DOHH2 (cell line): ENCODE measurements at regions not wholly inside any gene's neighbourhood (a gene's known extent, or its start where the extent isn't known, plus 50 kb on each side); places are given as distances from the start of the nearest gene placed in this dataset.
"Not testable (repeated sequence)": the region's sequence is repeated elsewhere in the genome, so short reads cannot be mapped to it uniquely, and the experiment has no call there.

Experiments
- H3F3A ChIP-seq: fragments of 200-600 bp; sonication (generic), shearing (Covaris generic); 2 replicates; pipeline ENCODE4 v1.6.0; 2016; ENCODE audit warnings: antibody characterized with exemption, mild to moderate bottlenecking; ENCODE audit not compliant: control insufficient read depth, insufficient read depth
- H3K27ac ChIP-seq: fragments of 200-600 bp; sonication (generic); 2 replicates; pipeline ENCODE4 v1.5.1; 2014; ENCODE audit warnings: low read depth, mild to moderate bottlenecking, low read length, moderate library complexity
- H3K27me3 ChIP-seq: fragments of 200-600 bp; sonication (generic); 2 replicates; pipeline ENCODE4 v1.6.1; 2014; ENCODE audit warnings: mild to moderate bottlenecking, low read length, mixed read lengths; ENCODE audit not compliant: control insufficient read depth
- H3K36me3 ChIP-seq: fragments of 200-600 bp; sonication (generic); 2 replicates; pipeline ENCODE4 v1.6.1; 2014; ENCODE audit warnings: mild to moderate bottlenecking, low read length, moderate library complexity, mixed read lengths; ENCODE audit not compliant: control insufficient read depth
- H3K4me1 ChIP-seq: fragments of 200-600 bp; sonication (generic); 2 replicates; pipeline ENCODE4 v1.6.1; 2014; ENCODE audit warnings: mild to moderate bottlenecking, low read length, mixed read lengths; ENCODE audit not compliant: control insufficient read depth
- H3K4me2 ChIP-seq: fragments of 200-600 bp; sonication (generic); 2 replicates; pipeline ENCODE4 v1.6.0; 2014; ENCODE audit warnings: mild to moderate bottlenecking, low read length, moderate library complexity
- H3K4me3 ChIP-seq: fragments of 200-600 bp; sonication (generic); 2 replicates; pipeline ENCODE4 v1.5.1; 2014; ENCODE audit warnings: mild to moderate bottlenecking, low read length, mixed read lengths
- H3K79me2 ChIP-seq: fragments of 200-600 bp; sonication (generic); 2 replicates; pipeline ENCODE4 v1.6.1; 2014; ENCODE audit warnings: mild to moderate bottlenecking, low read length, mixed read lengths; ENCODE audit not compliant: control insufficient read depth
- H3K9me2 ChIP-seq: fragments of 200-600 bp; sonication (generic); replicated peaks from 2 replicates; pipeline ENCODE4 v1.6.1; 2014; ENCODE audit warnings: mild to moderate bottlenecking, low read length, mixed read lengths; ENCODE audit not compliant: control insufficient read depth
- H3K9me3 ChIP-seq: fragments of 200-600 bp; sonication (generic); 2 replicates; pipeline ENCODE4 v1.6.1; 2014; ENCODE audit warnings: antibody characterized with exemption, low read length, mixed read lengths; ENCODE audit not compliant: control insufficient read depth, insufficient read depth
- H4K20me1 ChIP-seq: fragments of 200-600 bp; sonication (generic); 2 replicates; pipeline ENCODE4 v1.6.0; 2014; ENCODE audit warnings: low read depth, mild to moderate bottlenecking, antibody characterized with exemption, low read length, moderate library complexity; ENCODE audit not compliant: control insufficient read depth, insufficient read depth
- CTCF ChIP-seq: fragments of 200-600 bp; sonication (generic); IDR thresholded peaks from one replicate; pipeline ENCODE4 v1.5.1; 2014; ENCODE audit warnings: antibody characterized with exemption, mild to moderate bottlenecking, low read depth, low read length; ENCODE audit not compliant: poor library complexity, severe bottlenecking
- EZH2phosphoT487 ChIP-seq: fragments of 200-600 bp; sonication (generic); IDR thresholded peaks from 2 replicates; pipeline ENCODE4 v1.6.1; 2017; ENCODE audit warnings: borderline replicate concordance, mild to moderate bottlenecking, antibody characterized with exemption, low read length, moderate library complexity, mixed read lengths

DNA sequence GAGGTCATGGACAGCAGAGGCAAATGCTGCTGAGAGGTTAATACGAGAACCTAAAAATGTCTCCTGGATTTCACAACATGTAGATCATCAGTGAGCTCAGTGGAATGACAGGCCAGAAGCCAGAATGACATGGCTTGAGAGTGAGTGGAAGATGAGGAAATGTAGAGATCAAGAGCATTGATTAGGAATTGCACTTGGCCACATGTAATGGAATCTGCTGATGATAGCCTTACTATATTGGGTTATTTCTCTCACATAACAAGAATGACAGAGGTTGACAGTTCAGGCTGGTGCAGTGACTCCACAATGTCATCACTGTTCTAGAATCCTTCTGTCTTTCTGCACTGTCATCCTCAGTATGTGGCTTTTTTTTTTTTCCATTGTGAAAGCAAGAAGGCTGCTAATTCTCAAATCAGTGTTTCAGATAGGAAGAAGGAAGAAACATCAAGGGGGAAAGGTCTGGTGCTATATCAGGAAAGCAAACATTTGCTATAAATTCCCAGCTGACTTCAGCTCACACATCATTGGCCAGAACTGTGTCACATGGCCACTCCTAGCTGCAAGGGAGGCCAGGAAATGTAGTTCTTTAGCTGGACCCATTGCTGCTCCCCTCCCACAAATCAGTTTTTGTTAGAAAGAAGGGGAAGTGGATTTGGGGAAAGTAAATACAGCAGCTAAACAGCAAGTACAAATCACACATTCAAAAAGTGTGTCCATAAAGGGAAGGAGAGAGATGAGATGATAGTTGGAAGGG is 127.2 kb downstream of the FAM161A start:
- Histone ChIP-seq H3F3A (no peaks in the 10 kb centered on the region), H3K9me2 (no peaks in the 10 kb centered on the region), H3K9me3 (peaks cover 3% of the 10 kb centered on the region; the same call in 1 of the 2 replicates), H3K4me2 (no peak overlapping the region), H4K20me1 (no peaks in the 10 kb centered on the region), H3K4me3 (no peak overlapping the region), H3K27me3 (0 out of 2 replicates have a peak, but pooled peaks cover 2% of the 10 kb centered on the region), H3K36me3 (no peaks in the 10 kb centered on the region), H3K27ac (no peak overlapping the region), H3K79me2 (no peaks in the 10 kb centered on the region), H3K4me1 (no peaks in the 10 kb centered on the region)
- TF ChIP-seq CTCF (no peak), EZH2phosphoT487 (no peak)

DNA sequence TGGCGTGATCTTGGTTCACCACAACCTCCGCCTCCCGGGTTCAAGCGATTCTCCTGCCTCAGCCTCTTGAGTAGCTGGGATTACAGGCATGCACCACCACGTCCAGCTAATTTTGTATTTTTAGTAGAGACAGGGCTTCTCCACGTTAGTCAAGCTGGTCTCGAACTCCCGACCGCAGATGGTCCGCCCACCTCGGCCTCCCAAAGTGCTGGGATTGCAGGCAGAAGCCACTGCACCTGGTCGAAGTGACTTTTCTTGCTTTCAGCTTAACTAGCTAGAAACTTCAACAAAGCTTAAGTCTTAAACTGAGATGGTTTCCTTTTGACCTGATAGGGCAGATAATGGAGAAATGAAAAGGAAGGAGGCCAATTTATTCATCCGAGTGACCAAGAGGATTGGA is 130.5 kb downstream of the FAM161A start:
- H3K4me3 ChIP-seq, H3K36me3 ChIP-seq: not testable (repeated sequence)

GRCh38 chr2:61722800-61723199 is 131.1 kb downstream of the FAM161A start:
- H3K79me2 ChIP-seq, result no peaks in the 10 kb centered on the region

More for the DNA sequence above, 130.5 kb downstream of the FAM161A start:
- H3K4me2 ChIP-seq, H3K27ac ChIP-seq, H3K4me1 ChIP-seq, H3K9me3 ChIP-seq, H4K20me1 ChIP-seq, H3K9me2 ChIP-seq, H3K27me3 ChIP-seq, H3F3A ChIP-seq, H3K79me2 ChIP-seq: not testable (repeated sequence)

More at GRCh38 chr2:61722800-61723199, 131.1 kb downstream of the FAM161A start:
- H3K36me3 ChIP-seq, result no peaks in the 10 kb centered on the region
- no peak overlapping the region for H3K27ac ChIP-seq
- H3F3A ChIP-seq, result no peaks in the 10 kb centered on the region
- peaks cover 3% of the 10 kb centered on the region; the same call in 1 of the 2 replicates for H3K9me3 ChIP-seq
- no peaks in the 10 kb centered on the region for H4K20me1 ChIP-seq
- no peaks in the 10 kb centered on the region for H3K4me1 ChIP-seq
- TF ChIP-seq EZH2phosphoT487, result no peak
- no peak for TF ChIP-seq CTCF
- H3K4me2 ChIP-seq, result no peak overlapping the region
- H3K4me3 ChIP-seq, result no peak overlapping the region
- H3K9me2 ChIP-seq, result no peaks in the 10 kb centered on the region
- 0 out of 2 replicates have a peak, but pooled peaks cover 7% of the 10 kb centered on the region for H3K27me3 ChIP-seq
